Stimulated activated CD4-positive, alpha-beta T cell treated with anti-CD3 and anti-CD28 coated beads, Interleukin-15, amount 100 ng/mL, for 24 hours (primary cell): ENCODE measurements at regions not wholly inside any gene's neighbourhood (a gene's known extent, or its start where the extent isn't known, plus 50 kb on each side); places are given as distances from the start of the nearest gene placed in this dataset.

Experiments used
- DNase-seq: peaks from one replicate; pipeline ENCODE4 v3.0.0-alpha.2; 2020

DNA sequence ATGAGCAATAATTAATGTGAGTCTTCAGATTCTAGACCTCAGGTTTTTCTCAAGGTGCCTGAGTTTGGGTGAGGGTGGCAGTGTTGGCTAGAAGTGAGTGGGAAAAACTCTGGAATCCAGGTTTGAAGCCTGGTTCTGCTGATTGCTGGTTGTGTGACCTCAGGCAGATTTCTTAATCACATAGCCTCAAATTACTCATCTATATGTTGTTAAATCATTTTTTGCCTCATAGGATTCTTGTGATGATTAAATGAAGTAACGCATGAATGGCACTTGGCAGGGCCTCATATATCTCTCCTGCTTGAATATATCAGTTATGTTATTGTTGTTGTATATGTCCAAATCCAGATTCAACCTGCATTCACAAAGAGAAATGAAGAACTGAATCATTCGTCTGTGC, 60.5 kb downstream of the NR2F2 start:
- no peak for DNase-seq

DNA sequence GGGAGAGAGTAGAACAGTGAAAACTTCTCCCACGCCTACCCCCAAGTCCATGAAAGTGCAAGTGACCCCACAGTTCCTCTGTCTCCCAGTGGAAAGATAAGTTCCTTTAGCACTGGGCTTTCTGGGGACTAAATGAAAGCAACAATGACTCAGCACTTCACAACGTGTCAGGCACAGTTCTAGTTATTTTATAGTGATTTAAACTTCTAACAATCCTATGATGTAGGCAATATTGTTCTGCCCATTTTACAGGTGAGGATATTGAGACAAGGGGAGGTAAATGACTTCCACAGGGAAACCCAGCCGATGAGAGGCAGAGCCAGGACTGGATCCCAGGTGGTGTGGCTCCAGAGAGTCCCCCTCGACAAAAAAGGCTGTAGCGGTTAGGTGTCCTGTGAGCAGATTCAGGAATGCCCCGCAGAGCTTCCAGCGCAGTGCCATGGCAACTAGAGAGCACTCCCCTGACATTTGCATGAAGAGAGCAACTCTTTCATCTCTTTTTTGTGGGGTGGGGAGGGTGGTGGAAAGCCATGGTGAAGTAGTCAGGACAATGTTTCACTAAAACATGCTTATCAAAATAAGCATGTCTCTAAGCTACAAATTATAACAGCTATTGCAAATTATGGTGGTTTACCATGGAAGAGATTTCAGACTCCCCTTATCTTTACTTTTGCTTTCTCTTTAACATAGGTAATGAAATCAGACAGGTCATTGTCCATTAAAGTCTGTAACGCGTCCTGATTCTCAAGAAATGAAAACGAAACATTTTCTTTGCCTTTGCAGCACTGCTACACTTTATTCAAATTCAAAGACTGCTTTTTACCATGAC, 62.1 kb downstream of the NR2F2 start:
- no peak for DNase-seq

DNA sequence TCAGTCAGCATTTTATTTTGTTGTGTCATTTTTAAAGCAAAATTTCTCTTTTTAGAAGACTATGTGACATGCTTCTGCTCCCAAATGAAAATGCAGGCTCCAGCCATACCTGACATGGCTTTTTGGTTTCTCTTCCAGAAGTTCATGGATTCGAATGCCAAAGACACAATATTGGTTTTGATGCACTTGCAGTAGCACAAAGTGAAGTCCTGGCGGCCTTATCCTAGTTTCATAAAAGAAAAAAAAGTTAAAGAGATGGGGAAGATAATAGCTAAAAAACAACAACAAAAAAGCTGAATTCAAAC, 62.7 kb downstream of the NR2F2 start:
- no peak for DNase-seq

DNA sequence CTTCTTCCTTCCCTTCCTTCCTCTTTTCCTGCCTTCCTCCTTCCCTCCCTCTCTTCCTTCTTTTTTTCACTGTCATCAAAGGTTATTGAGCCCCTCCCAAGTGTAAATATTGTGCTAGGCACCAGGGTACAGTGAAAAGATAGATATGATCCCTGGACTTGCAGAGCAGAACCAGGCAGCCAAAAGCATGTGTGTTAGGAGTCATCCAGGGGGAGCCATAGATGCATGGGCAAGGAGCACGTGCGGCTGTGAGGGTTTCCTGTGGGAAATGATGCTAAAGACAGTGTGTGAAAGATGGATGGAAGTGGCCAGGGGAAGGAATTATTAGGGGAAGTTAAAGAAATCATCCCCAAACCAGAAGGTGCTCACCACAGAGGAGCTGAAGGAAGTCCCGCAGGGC, 65.2 kb downstream of the NR2F2 start:
- DNase-seq, result no peak

DNA sequence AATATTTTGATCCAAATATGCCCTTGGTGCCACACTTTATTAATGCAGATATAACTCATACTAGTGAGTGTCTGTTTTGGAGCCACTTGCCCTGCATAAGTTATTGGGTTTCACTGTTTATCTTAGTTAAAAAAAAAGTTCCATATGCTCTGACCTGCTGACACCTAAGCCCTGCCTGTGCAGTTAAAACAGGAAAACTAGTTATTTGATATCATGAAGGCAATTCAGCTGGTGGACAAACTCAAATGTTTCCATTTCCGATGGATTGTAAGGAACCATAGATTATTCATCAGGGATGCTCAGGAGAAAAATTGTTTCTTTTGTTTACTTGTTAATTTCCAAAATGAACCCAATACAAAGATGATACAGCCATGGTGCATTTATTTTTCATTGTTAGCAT, 68.3 kb downstream of the NR2F2 start:
- DNase-seq, result no peak

DNA sequence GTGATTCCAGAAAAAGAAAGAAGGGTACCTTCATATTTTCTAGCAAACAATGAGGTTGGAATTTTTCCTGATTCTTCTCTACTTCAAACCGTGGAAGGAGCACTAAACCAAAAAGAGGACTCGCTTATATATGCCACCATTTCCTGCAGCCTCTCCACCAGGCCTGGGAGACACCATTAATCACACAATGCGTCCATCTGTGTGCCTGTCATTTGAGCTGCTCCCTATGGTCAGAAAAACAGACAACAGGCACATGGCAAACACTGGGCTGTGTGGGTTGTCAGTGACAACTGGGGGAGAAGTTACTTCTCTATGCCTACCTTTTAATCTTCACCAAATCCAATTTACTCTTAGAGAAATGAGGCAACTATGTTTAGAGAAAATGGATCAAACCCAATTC, 71.9 kb downstream of the NR2F2 start:
- no peak for DNase-seq

DNA sequence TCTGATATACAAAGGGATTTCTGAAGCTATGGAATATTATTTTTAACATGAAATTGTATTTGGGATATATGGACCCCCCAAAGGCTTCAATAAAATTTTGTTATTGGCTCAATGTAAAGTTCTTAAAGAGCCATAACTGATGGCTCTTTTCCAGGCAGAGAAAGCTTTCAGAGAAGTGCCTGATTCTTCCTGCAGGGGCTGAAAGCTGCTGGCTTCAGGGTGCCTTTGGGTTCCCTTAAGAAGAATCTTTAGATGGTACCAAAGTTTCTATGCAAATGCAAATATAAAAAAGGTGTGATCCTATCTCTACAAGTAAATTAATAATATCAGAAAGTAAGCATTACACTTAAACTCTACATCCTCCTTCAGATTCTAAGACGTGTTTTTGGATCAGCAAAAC, 72.6 kb downstream of the NR2F2 start:
- no peak for DNase-seq

DNA sequence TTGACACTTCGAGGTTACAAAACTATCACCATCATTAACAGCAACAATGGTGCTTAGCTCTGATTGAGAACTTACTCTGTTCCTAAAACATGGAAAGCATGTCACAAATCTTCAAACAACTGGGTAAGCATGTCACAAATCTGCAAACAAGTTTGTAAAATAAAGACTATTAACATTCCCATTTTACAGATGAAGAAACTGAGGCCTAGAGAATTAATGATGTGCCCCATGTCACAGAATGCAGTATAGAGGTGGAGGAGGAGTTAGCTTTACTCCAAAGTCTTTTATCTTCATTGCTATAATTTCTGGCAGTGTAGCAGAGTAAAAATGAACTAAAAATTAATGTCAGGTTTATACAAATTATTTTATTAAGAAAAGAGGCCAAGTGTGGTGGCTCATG, 73.4 kb downstream of the NR2F2 start:
- no peak for DNase-seq

DNA sequence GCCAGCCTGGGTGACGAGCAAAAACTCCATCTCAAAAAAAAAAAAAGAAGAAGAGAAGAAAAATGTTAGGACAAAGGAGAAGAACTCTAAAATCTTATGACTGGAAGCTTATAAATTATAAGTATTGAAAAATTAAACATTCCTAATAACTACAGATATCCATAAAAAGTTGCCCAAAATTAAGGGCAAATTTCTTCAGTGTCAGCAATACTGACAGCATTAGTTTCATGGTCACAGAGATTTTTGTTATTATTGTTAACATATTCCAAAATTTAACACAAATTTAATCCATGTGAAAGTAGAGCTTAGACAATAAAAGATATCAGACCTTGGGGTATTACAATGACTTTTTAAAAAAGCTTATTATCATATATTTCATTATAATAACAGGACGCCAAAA, 74.1 kb downstream of the NR2F2 start:
- DNase-seq, result no peak

DNA sequence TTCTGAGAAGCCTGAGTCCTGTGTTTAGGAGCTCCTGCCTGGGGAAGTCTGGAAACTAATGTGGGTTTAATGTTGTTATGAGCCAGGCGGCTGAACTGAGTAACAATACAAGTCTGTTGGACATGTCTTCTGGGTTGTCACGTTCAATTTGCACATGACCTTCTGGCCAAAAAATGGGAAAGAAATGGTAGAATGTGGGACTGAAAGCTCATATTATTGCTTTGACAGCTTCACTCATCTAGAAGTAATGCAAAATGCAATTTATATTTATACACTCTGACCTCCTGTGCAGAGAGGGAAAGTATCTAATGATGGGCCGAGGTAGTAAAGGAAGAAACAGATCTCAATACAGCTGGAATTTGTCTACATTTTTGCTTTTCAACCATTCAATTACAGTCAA, 75.8 kb downstream of the NR2F2 start:
- no peak for DNase-seq

DNA sequence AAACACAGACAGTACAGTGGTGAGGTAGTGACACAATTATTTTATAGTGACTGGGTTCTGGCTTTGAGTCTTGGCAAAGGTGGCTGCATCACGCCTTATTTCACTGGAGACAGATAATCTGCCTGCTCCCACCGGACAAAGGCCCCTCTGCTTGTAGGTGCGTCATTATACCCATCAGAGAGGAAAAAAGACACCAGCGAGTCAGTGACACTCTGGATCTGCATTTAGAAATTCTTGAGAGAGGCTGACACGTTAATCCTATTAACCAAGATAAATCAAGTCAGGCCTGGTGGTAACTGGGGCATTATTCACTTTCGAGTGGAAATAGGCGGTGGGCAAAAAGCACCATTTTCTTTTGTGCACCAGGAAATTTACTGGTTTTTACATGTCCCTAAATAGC, 76.2 kb downstream of the NR2F2 start:
- DNase-seq, result no peak

DNA sequence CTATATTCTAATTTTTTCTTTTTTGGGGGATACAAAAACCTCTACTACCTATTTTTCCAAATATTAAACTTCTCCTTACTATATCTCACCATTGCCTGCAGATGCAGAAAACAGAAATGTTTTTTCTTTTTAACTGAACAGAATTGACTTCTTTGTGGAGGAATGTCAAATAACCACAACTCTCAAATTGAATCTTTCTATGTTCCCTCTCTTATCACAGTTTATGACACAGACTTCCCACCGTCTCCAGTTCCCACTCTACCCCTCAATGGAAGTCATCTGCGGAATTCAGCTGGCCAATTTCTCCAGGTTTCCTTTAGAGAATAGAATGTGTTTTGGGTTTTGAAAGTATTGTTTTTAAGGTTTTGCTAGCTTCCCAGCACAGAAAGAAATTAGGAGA, 77.0 kb downstream of the NR2F2 start:
- DNase-seq, result no peak

DNA sequence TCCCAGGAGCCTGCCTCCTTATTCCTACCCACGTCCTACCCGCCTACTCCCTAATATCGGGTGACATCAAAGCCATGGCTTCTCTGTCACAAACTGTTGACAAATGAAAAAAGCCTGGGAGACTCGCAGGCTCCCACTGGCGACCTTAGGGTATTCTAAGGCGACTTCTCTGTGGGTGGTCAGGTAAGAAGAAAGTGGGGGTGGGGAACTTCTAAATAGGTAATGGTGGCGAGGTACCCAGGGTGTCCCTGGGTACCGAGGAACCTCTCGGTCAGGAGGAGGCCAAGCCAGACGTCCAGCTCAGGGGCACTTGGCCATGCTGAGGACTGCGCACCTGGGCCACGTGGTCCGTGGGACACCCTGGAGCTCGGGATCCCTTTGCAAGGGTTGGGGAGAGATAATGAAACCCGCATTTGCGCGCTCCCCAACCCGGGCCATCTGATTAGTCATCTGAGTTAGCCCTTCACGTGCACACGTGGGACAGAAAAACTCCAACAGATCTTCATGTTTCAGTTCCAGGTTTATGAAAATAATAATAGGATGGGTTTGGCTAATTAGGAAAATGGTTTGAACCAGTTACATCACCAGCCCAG, 78.2 kb downstream of the NR2F2 start:
- DNase-seq, result no peak

DNA sequence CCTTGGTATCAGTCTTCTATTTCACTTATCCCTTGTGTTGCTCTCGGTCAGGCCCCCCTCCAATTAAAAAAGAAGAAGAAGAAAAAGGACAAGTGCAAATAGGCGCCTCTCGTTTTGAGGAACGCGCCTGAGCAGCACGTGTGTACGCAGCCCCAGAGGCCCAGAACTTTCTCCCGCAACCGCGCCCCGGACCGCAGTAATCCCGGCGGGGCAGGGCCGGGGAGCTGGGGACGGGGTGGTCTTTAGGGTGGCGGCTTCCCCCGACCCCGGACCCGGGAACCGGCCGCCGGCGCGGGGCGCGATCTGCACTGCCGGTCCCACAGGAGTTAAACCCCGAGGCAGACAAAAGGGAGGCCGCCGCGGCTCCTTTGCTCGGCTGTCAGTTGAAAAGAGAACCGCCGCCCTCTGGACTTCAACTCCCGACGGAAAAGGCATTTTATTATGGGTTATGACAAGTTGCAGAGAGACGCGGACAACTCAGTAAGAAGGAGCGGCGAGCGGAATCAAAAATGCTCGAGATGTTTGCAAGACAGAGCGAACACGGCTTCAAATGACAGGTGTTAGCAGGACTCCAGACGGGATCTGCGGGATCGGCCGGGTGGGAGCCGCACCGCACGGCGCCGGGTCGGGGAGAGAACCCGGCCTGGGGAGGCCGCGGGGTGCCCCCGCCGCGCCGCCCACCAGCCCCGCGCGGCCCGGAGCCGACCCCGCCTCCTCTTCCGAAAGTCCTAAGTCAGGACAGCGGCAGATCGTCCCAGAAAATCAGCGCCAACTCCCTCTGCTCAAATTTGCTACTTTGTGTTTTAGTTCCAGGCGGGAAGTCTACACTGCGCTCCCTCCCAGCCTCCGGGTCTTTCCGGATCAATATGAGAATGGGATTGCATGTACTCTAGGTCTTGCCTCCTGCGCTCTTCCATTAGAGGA, 79.0 kb downstream of the NR2F2 start:
- DNase-seq, result no peak

DNA sequence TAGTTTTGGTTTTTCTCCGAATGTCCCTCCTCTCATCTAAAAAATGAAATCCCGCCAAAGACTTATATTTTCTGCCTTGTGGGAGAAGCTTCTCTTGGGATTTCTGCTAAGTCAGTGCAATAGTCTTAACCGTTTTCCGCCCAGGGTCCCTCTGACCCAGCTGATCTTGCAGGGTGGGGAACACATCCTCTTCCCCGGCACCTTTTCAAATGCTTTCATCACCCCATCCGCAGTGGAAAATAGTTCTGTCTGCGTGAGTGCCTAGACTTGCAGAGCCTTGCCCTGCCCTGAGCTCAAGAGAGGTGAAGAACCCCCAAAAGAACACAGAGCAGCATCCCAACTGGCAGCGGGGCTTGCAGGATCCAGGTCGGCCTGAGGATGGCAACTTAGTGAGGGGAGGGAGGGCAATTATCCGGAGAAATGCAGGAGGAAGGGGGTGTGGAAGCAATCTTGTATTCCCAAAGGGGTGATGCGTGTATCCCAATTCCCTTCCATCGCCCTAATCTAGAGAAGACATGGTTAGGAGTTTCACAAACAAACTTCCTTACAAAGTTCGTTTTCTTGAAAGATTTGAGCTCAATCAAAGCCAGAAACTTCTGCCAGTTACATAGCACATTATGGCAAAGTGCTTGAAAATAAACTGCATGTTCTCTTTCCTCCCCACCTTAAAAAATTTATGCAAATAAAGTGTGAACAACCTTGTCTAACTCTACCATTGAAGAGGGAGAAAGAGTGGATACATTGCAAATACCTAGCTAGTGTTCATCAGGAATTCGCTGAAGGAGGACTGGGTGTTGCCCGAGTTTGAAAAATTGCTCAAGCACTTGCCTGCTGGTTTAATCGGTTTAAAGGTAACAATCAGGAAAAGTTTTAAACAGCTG, 79.9 kb downstream of the NR2F2 start:
- DNase-seq, result no peak

DNA sequence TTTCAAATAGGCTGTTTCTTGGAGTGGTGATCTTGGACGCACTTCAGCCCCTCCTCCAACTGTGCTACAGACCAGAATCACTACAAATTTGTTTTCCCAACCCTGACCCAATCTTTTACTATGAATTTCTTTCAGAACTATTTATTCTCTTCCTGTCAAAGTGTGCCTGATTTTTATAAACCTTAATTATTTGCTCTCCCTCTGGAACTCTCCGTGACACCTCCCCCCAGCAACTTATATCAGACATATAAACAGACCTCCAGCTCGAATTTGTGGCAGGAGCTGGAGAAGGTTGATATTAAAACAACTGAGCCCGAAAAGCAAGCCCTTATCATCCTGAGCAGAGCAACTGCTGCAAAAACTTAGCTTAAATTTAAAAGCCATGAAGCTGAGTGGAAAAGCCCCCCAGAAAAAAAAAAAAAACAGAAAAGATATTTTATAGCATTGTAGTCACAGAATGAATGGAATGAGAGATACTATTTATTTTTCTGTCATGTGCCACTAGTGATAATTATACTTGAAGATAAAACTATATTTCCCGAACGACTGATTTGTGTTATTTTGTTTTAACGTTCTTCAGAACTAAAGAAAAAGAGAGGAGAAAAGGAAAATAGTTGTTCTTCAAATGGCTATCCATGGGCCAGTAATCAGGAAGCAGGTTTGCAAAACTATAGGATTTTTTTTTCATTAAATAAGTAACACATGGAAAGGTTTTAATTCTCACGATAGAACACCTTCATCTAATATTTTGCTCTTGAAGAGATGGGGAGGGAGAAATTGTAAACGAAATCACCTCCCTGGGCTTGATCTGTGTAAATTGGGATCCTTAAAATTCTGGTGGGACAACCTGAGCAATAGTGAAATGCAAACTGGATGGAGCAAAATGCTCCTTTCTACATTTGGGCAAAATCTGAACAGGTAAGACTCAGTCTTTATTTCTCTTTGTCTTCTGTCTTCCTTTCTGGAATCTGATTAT, 80.8 kb downstream of the NR2F2 start:
- no peak for DNase-seq

DNA sequence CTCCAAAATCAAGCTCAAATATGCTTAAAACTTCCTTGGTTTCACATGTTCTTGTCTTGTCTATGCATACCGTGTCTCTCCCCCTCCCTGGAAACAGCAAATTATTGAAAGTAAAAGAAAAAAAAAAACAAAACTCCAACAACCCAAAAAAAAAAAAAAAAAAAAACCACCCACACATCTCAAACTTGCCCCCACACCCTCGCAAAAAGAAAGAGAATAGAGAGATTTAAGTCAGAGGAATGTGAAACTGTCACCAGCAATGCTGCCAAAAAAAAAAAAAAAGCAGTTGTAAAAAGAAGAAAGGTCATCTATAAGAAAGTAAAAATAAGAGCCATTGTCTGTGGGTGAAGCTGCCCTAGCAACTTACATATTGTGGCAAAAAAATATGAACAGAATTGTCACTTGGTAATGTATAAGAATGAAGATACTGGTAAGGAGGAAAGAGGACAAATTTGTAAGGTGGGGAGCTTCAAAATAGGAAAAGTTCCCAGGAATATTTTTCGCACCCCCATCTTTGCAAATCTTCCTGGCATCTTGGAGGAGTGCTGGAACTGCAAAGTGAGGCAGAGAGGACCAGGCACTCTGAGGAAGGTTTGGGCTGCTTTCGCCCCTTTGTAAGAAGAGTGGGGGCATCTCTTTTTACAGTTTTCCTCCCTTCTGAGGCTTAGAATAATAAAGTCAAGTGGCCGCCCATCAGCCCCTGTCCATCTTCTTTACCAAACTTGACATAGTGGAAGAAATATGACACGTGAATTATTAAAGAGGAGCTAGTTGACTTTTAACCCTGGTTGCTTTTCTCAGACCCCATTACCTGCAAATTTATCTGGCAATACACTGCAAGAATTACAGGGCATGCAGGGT, 81.8 kb downstream of the NR2F2 start:
- DNase-seq, result no peak

DNA sequence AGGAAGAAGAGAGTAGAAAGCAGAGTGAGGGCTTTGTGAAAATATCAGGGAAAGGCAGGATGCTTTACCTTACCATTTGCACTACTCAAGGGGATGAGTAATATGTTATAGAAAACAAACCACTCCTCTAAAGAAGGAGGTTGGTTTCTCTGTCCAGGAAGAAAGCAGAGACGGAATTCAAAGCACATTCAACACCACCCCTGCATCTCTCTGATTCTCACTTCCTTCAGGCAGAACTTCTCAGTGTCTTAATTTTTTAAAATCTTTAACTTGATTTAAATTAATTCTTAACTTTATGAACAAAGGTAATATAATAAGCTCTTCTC, 82.4 kb downstream of the NR2F2 start:
- no peak for DNase-seq

DNA sequence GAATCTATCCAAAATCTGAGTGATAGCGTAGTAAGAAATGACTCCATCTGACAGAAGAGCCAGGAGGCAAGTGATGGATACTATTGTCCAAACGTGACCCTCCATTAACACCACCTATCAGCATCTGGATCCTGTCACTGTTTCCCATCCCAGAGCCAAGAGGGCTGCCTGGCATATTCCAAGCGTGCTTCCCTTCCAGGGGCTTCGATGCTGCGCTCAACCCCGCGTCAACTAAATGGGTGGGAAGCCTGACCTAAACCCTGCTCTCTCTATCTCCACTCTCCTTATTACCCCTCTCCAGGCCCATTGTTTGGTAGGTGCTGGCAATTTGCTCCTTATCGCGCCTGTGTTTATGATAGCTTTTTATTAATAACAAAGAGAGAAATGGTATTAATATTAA, 83.2 kb downstream of the NR2F2 start:
- DNase-seq, result no peak

DNA sequence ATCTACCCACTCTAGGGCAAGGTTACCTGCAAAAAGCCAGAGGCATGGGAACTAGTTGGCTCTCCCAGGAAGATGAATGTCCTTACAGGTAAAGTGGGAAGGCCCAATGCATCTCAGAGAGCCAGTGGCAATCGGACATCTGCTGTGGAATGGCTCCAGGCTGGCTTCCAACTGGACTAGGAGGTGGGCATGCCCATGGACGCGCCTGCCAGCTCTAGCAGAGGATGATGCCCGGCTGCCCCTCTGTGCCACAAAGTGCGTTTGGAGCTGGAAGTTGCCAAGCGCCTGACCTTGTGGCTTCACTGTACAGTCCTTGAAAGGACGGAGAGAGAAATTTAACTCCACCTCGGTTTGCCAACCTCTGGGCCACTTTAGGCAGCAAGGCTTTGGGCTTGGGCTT, 84.4 kb downstream of the NR2F2 start:
- no peak for DNase-seq
